GM12878 (cell line): ENCODE measurements at regions not wholly inside any gene's neighbourhood (a gene's known extent, or its start where the extent isn't known, plus 50 kb on each side); places are given as distances from the start of the nearest gene placed in this dataset.

ENCODE experiments used
- ATAC-seq: fragments of 200-7000 bp; cut with Tn5 transposase; 3 replicates; pipeline ENCODE4 v1.9.1; 2020; ENCODE audit warnings: mild to moderate bottlenecking, moderate library complexity
- BruUV-seq: library from RNA; stranded (reverse); fragments of 400-500 nt; replicated peaks from 2 replicates; lab custom pipeline; 2021; lab: Mats Ljungman, UMichigan
- CTCF ChIA-PET: fragments of 300-600 bp; sonication (Branson Sonifier 250); formaldehyde crosslinking; extraction: SDS; loops from one replicate; lab custom pipeline; 2021; ENCODE audit warnings: inconsistent platforms; lab: Yijun Ruan, JAX
- POLR2A ChIA-PET: fragments of 350-600 bp; formaldehyde crosslinking; extraction: SDS; loops from one replicate; lab custom pipeline; 2021; ENCODE audit warnings: inconsistent platforms; lab: Charles Lee
- RAD21 ChIA-PET: fragments of 300-600 bp; sonication (Branson Sonifier 250); formaldehyde crosslinking; loops from one replicate; lab custom pipeline; 2023; ENCODE audit warnings: antibody characterized with exemption; ENCODE audit not compliant: unreplicated experiment; lab: Charles Lee
- SMC1A ChIA-PET: fragments of 300-600 bp; sonication (Branson Sonifier 250); formaldehyde crosslinking; loops from one replicate; lab custom pipeline; 2023; ENCODE audit not compliant: unreplicated experiment, uncharacterized antibody; lab: Charles Lee
- DNase-seq: peaks from one replicate; pipeline ENCODE4 v3.0.0-alpha.2; 2011; ENCODE audit warnings: low read depth, low spot score
- FAIRE-seq: peaks from 3 replicates; lab custom pipeline; 2011; peaks lifted over from hg19 to GRCh38; lab: Jason Lieb, UNC
- H2AFZ ChIP-seq: 2 replicates; pipeline ENCODE4 v1.6.0; 2011; ENCODE audit warnings: low read depth, low read length, control low read depth; ENCODE audit not compliant: control insufficient read depth
- H3K27ac ChIP-seq: 2 replicates; pipeline ENCODE4 v1.5.1; 2011; ENCODE audit warnings: control low read depth; ENCODE audit not compliant: control insufficient read depth, insufficient read depth
- H3K27me3 ChIP-seq, 2 experiments: replicated peaks in 1 of 2; 2 replicates each; pipeline versions ENCODE4 v1.6.0 to v1.6.1; 2011; ENCODE audit warnings: low read length in 1 of 2; ENCODE audit not compliant: control insufficient read depth in 2 of 2, insufficient read depth in 2 of 2
- H3K36me3 ChIP-seq, 2 experiments: 2 replicates each; pipeline ENCODE4 v1.5.1; 2011; ENCODE audit warnings: low read length in 1 of 2; ENCODE audit not compliant: control insufficient read depth in 2 of 2, insufficient read depth in 2 of 2
- H3K4me1 ChIP-seq: 2 replicates; pipeline ENCODE4 v1.6.1; 2011; ENCODE audit warnings: mild to moderate bottlenecking, low read length, moderate library complexity, mixed read lengths; ENCODE audit not compliant: control insufficient read depth, insufficient read depth
- H3K4me2 ChIP-seq: 2 replicates; pipeline ENCODE4 v1.6.0; 2011; ENCODE audit warnings: control low read depth; ENCODE audit not compliant: control insufficient read depth, insufficient read depth
- H3K4me3 ChIP-seq: fragments of 200-600 bp; sonication (generic); 2 replicates; pipeline ENCODE4 v1.5.1; 2016
- H3K79me2 ChIP-seq: 2 replicates; pipeline ENCODE4 v1.6.0; 2011; ENCODE audit warnings: low read length; ENCODE audit not compliant: control insufficient read depth, insufficient read depth
- H3K9ac ChIP-seq: 2 replicates; pipeline ENCODE4 v1.8.0; 2011; ENCODE audit warnings: low read length, control low read depth, mixed read lengths; ENCODE audit not compliant: control insufficient read depth, insufficient read depth
- H3K9me3 ChIP-seq: replicated peaks from 3 replicates; pipeline ENCODE4 v1.5.1; 2011; ENCODE audit warnings: mild to moderate bottlenecking, low read length; ENCODE audit not compliant: control insufficient read depth, insufficient read depth
- H4K20me1 ChIP-seq: 2 replicates; pipeline ENCODE4 v1.6.0; 2011; ENCODE audit not compliant: control insufficient read depth, insufficient read depth
- CBX5 ChIP-seq: sonication (generic); IDR thresholded peaks from 2 replicates; pipeline ENCODE4 v1.6.1; 2016; ENCODE audit warnings: low read depth, moderate library complexity, mild to moderate bottlenecking, inconsistent platforms
- CHD1 ChIP-seq: IDR thresholded peaks from 2 replicates; pipeline ENCODE4 v1.6.1; 2012; ENCODE audit warnings: low read depth, low read length, improper control_type of control experiment
- EED ChIP-seq: sonication (generic); IDR thresholded peaks from 2 replicates; pipeline ENCODE4 v1.6.1; 2016; ENCODE audit warnings: antibody characterized with exemption, low read depth
- EGR1 ChIP-seq, 2 experiments: IDR thresholded peaks; 1 replicate in 1 of 2; 2 replicates in 1 of 2; pipeline ENCODE4 v1.6.1; 2011 to 2012; ENCODE audit warnings: low read depth in 2 of 2, low read length in 2 of 2, borderline replicate concordance in 1 of 2, mild to moderate bottlenecking in 1 of 2, moderate library complexity in 1 of 2
- ETV6 ChIP-seq, 2 experiments: fragments of 450-650 bp in 1 of 2; IDR thresholded peaks in 1 of 2; conservative IDR thresholded peaks in 1 of 2; 2 replicates each; pipeline ENCODE4 v1.6.1; 2014; ENCODE audit warnings: antibody characterized with exemption in 1 of 2, borderline replicate concordance in 1 of 2, low read depth in 1 of 2, mild to moderate bottlenecking in 1 of 2, moderate library complexity in 1 of 2
- JUNB ChIP-seq: IDR thresholded peaks from 2 replicates; pipeline ENCODE4 v1.6.1; 2016; ENCODE audit warnings: antibody characterized with exemption, mild to moderate bottlenecking
- LARP7 ChIP-seq: fragments of 450-650 bp; IDR thresholded peaks from 2 replicates; pipeline ENCODE4 v1.6.1; 2017; ENCODE audit warnings: mild to moderate bottlenecking
- MEF2A ChIP-seq: IDR thresholded peaks from 2 replicates; pipeline ENCODE4 v1.6.1; 2011; ENCODE audit warnings: low read depth, mild to moderate bottlenecking, low read length, moderate library complexity; ENCODE audit not compliant: insufficient read depth
- MLLT1 ChIP-seq: fragments of 450-650 bp; IDR thresholded peaks from 2 replicates; pipeline ENCODE4 v1.6.1; 2016; ENCODE audit warnings: mild to moderate bottlenecking
- NFYB ChIP-seq: IDR thresholded peaks from 2 replicates; pipeline ENCODE4 v1.6.1; 2011; ENCODE audit warnings: low read depth, mild to moderate bottlenecking, low read length, improper control_type of control experiment, moderate library complexity; ENCODE audit not compliant: insufficient read depth
- RAD51 ChIP-seq: fragments of 450-650 bp; IDR thresholded peaks from 2 replicates; pipeline ENCODE4 v1.6.1; 2016; ENCODE audit warnings: moderate library complexity, mild to moderate bottlenecking, inconsistent platforms
- SP1 ChIP-seq: IDR thresholded peaks from one replicate; pipeline ENCODE4 v1.6.1; 2011; ENCODE audit warnings: low read depth, low read length
- SRF ChIP-seq, 2 experiments: IDR thresholded peaks; 2 replicates each; pipeline ENCODE4 v1.6.1; 2011; ENCODE audit warnings: low read depth in 2 of 2, low read length in 2 of 2, mild to moderate bottlenecking in 1 of 2, moderate library complexity in 1 of 2
- SUPT20H ChIP-seq: IDR thresholded peaks from 2 replicates; pipeline ENCODE4 v1.6.1; 2011; ENCODE audit warnings: low read depth, mild to moderate bottlenecking, low read length, moderate library complexity, borderline replicate concordance; ENCODE audit not compliant: control insufficient read depth
- ZNF687 ChIP-seq: fragments of 450-650 bp; IDR thresholded peaks from 2 replicates; pipeline ENCODE4 v1.6.1; 2017; ENCODE audit warnings: mild to moderate bottlenecking, moderate library complexity
- WGBS: methylation state at CpG from one replicate; pipeline ENCODE4 v1.1.6; 2016; ENCODE audit warnings: low lambda C conversion rate; ENCODE audit not compliant: insufficient replicate concordance, insufficient coverage; ENCODE audit errors: missing lambda C conversion rate; 5-methylcytosine and 5-hydroxymethylcytosine counted together
- in situ Hi-C: fragments of 300-500 bp; cut with MboI; formaldehyde crosslinking; loops from 9 replicates; pipeline ENCODE4 v1.14.3; 2018; ENCODE audit warnings: mixed read lengths
- intact Hi-C: fragments of 100-400 bp; cut with micrococcal nuclease; formaldehyde crosslinking; loops from one replicate; pipeline ENCODE4 v1.14.2; 2022; ENCODE audit not compliant: unreplicated experiment

GRCh38 chr17:63019138-63019873 is 53.3 kb downstream of the TANC2 start:
- ChIA-PET POLR2A (no interaction called here), RAD21 (no interaction called here), SMC1A (no interaction called here), CTCF (no interaction called here)
- no peaks in the 10 kb centered on the region for H4K20me1 ChIP-seq
- no peaks in the 10 kb centered on the region for H3K79me2 ChIP-seq
- intact Hi-C loops (no loop called here), in situ Hi-C loops (no loop called here)
- no peak overlapping the region for H2AFZ ChIP-seq
- no peaks in the 10 kb centered on the region for H3K27me3 ChIP-seq
- 63% methylated on average over 6 of the region's 6 CpGs for WGBS
- no TSS peak for BruUV-seq
- FAIRE-seq (no peak), DNase-seq (no peak), ATAC-seq (no peak)
- no peak overlapping the region for H3K9ac ChIP-seq
- H3K4me1 ChIP-seq, result no peaks in the 10 kb centered on the region
- no peak overlapping the region for H3K4me2 ChIP-seq
- no peak overlapping the region for H3K4me3 ChIP-seq
- no peaks in the 10 kb centered on the region for H3K9me3 ChIP-seq
- TF ChIP-seq CHD1 (no peak), MEF2A (no peak), EED (no peak), MLLT1 (no peak), ZNF687 (no peak), NFYB (no peak), JUNB (no peak), LARP7 (no peak), SRF (IDR thresholded peaks at IDR 0.05; ENCODE audit: low read depth in 2 of 2, low read length in 2 of 2) (no peak), ETV6 (conservative IDR thresholded peaks at IDR 0.05 in 1 of 2, IDR thresholded peaks at IDR 0.05 in 1 of 2; ENCODE audit: borderline replicate concordance in 1 of 2, low read depth in 1 of 2) (no peak), SP1 (no peak), RAD51 (no peak), EGR1 (IDR thresholded peaks at IDR 0.05; ENCODE audit: borderline replicate concordance in 1 of 2, low read depth in 2 of 2, low read length in 2 of 2) (no peak), CBX5 (no peak), SUPT20H (no peak)
- H3K27ac ChIP-seq, result no peak overlapping the region
- no peaks in the 10 kb centered on the region for H3K36me3 ChIP-seq
